NCI-H2227 (cell line): ENCODE measurements at regions not wholly inside any gene's neighbourhood (a gene's known extent, or its start where the extent isn't known, plus 50 kb on each side); places are given as distances from the start of the nearest gene placed in this dataset.

Experiments used
- DNase-seq: peaks from one replicate; lab custom pipeline; 2025; ENCODE audit not compliant: unreplicated experiment; lab: John Stamatoyannopoulos, UW

- DNase-seq, result peak; percentile 91
Measured at GRCh38 chr7:25952261-25953057, 199.5 kb upstream of the NFE2L3 start.

GRCh38 chr7:25953859-25954258 is 198.1 kb upstream of the NFE2L3 start:
- no peak for DNase-seq

DNA sequence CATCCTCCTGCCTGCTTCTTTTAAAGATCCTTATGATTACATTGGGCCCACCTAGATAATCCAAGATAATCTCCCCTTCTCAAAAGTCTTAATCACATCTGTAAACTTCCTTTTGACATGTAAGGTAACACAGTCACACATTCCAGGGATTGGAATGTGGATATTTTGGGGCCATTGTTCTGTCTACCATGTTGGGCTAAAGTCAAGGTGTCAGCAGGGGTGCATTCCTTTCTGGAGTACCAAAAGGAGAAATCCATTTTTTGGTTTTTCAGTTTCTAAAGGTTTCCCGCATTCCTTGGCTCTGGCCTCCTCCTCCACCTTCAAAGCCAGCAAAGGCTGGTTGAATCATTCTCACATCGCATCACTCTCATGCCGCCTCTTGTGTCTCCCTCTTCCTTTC is 197.6 kb upstream of the NFE2L3 start:
- DNase-seq, result no peak

DNA sequence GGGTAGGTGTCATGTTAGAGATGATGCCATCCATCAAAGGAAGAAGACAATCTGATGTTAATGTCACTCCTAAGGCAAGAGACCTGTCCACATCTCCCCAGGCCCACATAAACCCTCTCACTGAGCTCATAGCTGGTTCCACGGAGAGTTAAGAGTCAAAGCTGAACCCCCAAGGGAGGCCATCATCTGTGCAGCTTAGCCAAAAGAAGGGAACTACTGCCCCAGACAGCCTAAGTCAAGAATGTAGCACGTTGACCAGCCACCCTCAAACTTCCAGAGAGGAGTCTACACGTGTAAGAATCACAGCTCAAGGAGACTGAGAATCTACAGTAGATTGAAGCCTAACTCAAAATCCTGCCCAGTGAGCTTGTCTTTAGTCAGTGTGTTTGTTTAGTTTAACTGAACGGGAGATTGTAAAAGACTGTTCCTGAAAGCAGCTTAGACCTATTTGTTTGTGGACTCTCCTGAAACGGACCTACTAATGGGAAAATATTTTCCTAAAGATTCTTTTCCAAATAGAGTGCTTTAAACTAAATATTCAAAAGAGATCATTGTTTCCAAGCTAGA is 192.7 kb upstream of the NFE2L3 start:
- DNase-seq, result no peak

- no peak for DNase-seq
Measured at GRCh38 chr7:25963733-25964132, 188.3 kb upstream of the NFE2L3 start.

GRCh38 chr7:25964483-25964991 is 187.5 kb upstream of the NFE2L3 start:
- no peak for DNase-seq

DNA sequence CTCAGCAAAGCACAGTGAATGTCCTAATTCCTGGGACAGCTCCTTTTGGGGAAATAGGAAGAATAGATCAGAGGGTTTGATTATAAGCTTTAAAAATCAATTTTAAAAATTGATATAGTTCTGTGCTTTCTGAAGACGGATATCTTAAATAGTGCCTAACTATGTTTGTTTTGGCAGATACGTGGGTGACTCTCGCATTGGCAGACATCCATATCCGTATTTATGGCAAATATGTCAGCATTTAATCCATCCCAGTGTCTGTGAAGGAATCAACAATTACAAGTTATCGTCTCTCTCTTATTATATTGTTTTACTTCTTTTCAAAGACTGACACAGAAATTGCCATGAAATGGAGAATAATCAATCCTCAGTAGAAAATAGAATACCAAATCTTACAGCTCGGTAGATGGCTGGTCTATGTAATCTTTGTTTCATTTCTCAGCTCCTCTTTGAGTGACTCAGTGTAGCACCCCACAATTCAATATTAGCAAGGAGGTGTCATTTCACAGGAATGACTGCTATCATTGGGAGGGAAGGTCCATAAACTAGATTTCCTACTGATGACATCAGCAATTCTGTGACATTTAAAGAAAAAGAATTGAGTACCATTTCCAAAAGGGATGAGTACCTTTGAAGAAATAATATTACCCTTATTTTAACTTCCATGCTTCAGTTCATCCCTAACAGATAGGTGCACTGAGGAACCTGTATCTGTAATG is 186.4 kb upstream of the NFE2L3 start:
- DNase-seq, result no peak

DNA sequence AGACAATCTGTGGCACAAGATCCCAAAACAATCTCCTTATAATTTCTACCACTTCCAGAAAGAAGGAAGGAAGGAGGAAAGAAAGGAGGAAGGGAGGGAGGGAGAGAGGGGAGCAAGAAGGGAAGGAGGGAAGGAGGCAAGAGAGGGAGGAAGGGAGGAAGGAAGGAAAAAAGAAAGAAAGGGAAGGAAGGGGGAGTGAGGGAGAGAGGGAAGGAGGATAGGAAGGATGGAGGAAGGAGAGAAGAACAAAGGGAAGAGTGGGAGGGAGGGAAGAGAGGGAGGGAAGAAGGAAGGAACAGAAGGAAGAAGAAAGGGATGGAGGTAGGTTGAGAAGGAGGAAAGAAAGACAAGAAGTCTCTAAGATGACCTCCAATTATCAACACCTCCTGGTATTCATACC is 185.5 kb upstream of the NFE2L3 start:
- DNase-seq, result no peak

GRCh38 chr7:25967278-25968204 is 184.5 kb upstream of the NFE2L3 start:
- no peak for DNase-seq

DNA sequence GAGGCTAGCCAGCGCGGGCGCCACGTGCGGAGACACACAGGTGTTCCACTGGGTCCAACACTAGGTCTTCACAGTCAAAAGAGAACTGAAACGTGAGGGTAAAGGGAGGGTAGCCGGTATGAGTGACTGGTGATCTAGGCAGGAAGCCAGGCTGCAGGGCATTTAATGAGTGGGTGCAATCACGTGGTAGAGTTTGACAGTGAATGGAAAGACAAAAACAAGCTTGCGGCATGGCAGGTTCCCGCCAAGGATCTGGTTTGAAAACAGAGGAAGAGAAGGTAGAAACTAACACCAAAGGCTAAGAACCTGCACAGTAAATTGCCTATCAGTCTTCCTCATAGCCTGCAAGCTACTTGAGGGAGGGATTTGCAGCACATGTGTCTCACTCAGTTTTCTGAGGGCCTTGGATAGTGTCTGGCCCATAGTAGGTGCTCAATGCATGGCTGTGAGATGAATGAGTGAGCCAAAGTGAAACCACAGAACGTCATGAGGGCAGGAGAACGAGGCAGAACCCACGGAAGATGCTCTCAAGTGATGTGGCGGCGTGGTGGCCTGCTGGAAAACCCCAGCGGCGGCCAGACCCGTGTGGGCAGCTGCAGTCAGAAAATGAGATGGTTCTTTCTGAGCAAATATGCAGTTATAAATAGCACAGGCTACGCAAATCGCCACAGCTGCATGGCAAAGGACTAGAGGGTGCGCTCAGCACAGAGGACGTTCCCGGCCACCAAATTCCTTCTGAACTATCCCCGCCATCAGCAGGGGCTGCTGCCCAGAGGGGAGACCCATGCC is 183.6 kb upstream of the NFE2L3 start:
- DNase-seq, result no peak

DNA sequence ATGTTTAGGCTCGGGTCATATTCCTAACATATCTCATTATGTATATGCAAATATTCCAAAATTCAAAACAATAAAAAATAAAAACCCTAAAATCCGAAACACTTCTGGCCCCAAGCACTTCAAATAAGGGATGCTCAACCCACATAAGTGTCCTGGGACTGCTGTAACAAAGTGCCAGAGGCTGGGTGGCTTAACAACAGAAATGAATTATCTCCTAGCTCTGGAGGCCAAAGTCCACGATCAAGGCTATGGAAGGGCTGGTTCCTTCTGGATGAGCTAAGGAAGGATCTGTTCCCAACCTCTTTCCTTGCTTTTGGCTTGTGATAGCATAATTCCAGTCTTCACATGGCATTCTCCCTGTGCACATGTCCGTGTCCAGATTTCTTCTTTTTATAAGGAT is 181.6 kb upstream of the NFE2L3 start:
- DNase-seq, result no peak

- DNase-seq, result no peak
Measured at GRCh38 chr7:25970911-25971310, 181.1 kb upstream of the NFE2L3 start.

DNA sequence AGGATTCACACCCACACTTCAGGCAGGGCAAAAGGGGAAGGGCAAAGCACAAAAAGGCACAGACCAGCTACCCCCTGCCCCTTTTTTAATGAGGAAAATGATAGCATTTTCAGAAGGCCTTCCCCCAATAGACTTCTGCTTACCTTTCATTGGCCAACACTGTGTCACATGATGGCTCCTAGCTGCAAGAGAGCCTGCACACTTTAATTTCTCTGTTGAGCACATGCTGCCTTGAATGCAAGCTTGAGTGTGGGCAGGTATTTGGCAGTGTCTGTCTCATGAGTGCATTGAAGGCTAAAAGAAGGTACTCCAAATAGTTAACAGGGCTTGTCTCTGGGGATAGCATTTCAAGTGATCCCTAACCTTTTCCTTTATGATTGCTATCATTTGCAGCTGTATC is 175.4 kb upstream of the NFE2L3 start:
- DNase-seq, result no peak

- DNase-seq, result no peak
Measured at GRCh38 chr7:25978466-25978865, 173.5 kb upstream of the NFE2L3 start.

DNA sequence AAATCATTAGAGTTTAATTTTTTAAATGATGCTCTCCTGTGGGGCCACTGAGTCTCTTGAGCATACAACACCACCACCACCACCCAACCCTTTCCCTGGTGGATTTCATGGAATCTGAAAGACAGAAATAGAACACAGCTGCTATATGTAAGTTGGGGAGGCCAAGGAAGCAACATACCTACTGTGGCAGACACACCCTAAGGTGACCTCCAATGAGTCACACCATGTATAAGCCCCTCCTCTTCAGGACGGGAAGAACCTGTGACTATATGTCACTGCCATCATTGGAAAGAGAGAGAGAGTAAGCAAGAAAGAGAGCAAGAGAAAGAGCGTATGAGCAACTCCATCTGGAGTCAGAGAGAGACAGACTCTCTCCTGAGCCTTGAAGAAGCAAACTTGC is 172.4 kb upstream of the NFE2L3 start:
- no peak for DNase-seq

DNA sequence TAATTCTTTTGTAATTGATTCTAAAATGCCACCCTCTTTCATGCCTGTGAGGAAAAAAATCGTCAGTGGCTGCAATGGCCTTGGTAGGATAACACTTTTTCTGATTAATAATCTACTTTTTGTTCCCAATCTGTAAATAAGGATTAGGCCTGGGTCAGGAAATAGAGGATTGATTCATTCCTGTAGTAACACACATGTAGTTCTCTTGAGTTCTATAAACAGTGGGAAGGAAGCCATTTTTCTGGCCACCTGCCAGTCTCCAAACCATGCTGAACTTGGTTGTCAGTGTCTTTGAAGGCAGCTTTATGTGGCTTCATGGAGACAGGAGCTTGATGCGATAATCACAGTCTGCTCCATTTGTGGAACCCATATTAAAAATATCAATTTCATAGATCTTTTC is 169.3 kb upstream of the NFE2L3 start:
- DNase-seq, result no peak

GRCh38 chr7:25985196-25985595 is 166.8 kb upstream of the NFE2L3 start:
- DNase-seq, result no peak

- DNase-seq, result no peak
Measured at GRCh38 chr7:25988640-25989039, 163.4 kb upstream of the NFE2L3 start.

DNA sequence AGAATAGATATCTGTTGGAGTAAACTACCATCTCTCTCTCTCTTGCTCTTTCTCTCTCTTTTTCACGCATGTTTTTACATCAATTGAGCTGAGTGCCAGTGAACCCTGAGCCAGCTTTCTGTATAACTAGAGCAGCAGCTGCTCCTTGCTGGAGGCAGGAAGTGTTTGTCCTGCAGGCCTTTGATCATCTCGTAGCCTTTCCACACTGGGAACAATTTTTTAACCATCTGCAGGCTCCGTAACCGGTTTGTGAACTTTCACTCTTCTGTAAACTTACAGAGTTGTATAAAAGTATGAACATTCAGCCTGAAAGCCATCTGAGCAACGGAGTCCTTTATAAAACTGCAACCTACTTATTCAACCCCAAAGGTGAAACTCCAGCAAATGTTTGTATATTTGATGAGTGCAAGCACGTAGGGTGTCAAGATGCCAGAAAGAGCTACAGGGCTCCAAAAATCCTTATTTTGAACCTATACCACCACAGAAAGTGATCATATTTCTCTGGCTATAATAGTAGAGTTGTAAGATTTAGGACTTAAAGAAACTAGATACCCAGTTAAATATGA is 162.8 kb upstream of the NFE2L3 start:
- DNase-seq, result no peak

- no peak for DNase-seq
Measured at GRCh38 chr7:25994433-25994994, 157.5 kb upstream of the NFE2L3 start.
